CD14-positive monocyte (primary cell): ENCODE measurements at regions not wholly inside any gene's neighbourhood (a gene's known extent, or its start where the extent isn't known, plus 50 kb on each side); places are given as distances from the start of the nearest gene placed in this dataset.

Experiments used
- DNase-seq, 3 donors: peaks; one replicate each; pipeline ENCODE4 v3.0.0-alpha.2; 2011 to 2022
- H2AFZ ChIP-seq: 2 replicates; pipeline ENCODE4 v1.6.0; 2012; ENCODE audit warnings: mild to moderate bottlenecking, low read depth, low read length, inconsistent platforms; ENCODE audit not compliant: insufficient read depth, poor library complexity, severe bottlenecking
- H3K27ac ChIP-seq, 2 donors: 1 replicate in 1 of 2; 2 replicates in 1 of 2; pipeline ENCODE4 v1.5.1; 2012 to 2013; ENCODE audit warnings: low read length in 2 of 2, control low read depth in 1 of 2, inconsistent platforms in 1 of 2, low read depth in 1 of 2, mild to moderate bottlenecking in 1 of 2
- H3K27me3 ChIP-seq, 2 donors: one replicate each; pipeline versions ENCODE4 v1.6.0 to v1.6.1; 2011 to 2013; ENCODE audit warnings: low read length in 2 of 2; ENCODE audit not compliant: control insufficient read depth in 2 of 2, insufficient read depth in 2 of 2
- H3K36me3 ChIP-seq, 2 donors: replicated peaks in 1 of 2; 1 replicate in 1 of 2; 2 replicates in 1 of 2; pipeline versions ENCODE4 v1.5.1 to v1.6.1; 2012 to 2013; ENCODE audit warnings: low read length in 2 of 2, control low read depth in 1 of 2, inconsistent platforms in 1 of 2, mild to moderate bottlenecking in 1 of 2; ENCODE audit not compliant: insufficient read depth in 2 of 2, control insufficient read depth in 1 of 2
- H3K4me1 ChIP-seq, 2 donors: 1 replicate in 1 of 2; 2 replicates in 1 of 2; pipeline versions ENCODE4 v1.5.1 to v1.6.1; 2012 to 2013; ENCODE audit warnings: low read length in 2 of 2, control low read depth in 1 of 2, inconsistent platforms in 1 of 2, mild to moderate bottlenecking in 1 of 2, moderate library complexity in 1 of 2; ENCODE audit not compliant: insufficient read depth in 2 of 2, control insufficient read depth in 1 of 2
- H3K4me2 ChIP-seq: replicated peaks from 2 replicates; pipeline ENCODE3; 2012; ENCODE audit warnings: low read length, moderate library complexity, mild to moderate bottlenecking; ENCODE audit not compliant: poor library complexity, severe bottlenecking; ENCODE audit errors: extremely low read depth
- H3K4me3 ChIP-seq, 3 experiments: fragments of 200-600 bp in 1 of 3; sonication (generic) in 1 of 3; replicated peaks in 1 of 3; 1 replicate in 2 of 3; 2 replicates in 1 of 3; pipeline ENCODE4 v1.5.1; 2011 to 2013; ENCODE audit warnings: low read length in 3 of 3, mild to moderate bottlenecking in 3 of 3, control low read depth in 2 of 3, low read depth in 2 of 3, inconsistent platforms in 1 of 3, moderate library complexity in 1 of 3
- H3K79me2 ChIP-seq: 2 replicates; pipeline ENCODE4 v1.6.0; 2012; ENCODE audit warnings: mild to moderate bottlenecking, control low read depth, inconsistent platforms, low read length, moderate library complexity; ENCODE audit not compliant: insufficient read depth
- H3K9ac ChIP-seq: 2 replicates; pipeline ENCODE4 v1.6.0; 2017; ENCODE audit warnings: low read length, mild to moderate bottlenecking; ENCODE audit not compliant: insufficient read depth, poor library complexity, severe bottlenecking
- H3K9me3 ChIP-seq, 2 donors: replicated peaks in 1 of 2; 1 replicate in 1 of 2; 2 replicates in 1 of 2; pipeline versions ENCODE4 v1.5.1 to v1.6.1; 2012 to 2013; ENCODE audit warnings: low read length in 2 of 2, control low read depth in 1 of 2; ENCODE audit not compliant: control insufficient read depth in 1 of 2, insufficient read depth in 1 of 2
- H4K20me1 ChIP-seq: 2 replicates; pipeline ENCODE4 v1.6.0; 2012; ENCODE audit warnings: mild to moderate bottlenecking, low read length, control low read depth, moderate library complexity; ENCODE audit not compliant: insufficient read depth
- H3K27ac Mint-ChIP-seq, 7 donors: one replicate each; pipeline ENCODE4 v1.8.0; 2020; ENCODE audit warnings: mild to moderate bottlenecking in 7 of 7, mixed read lengths in 7 of 7, moderate library complexity in 6 of 7, inconsistent platforms in 2 of 7
- H3K27me3 Mint-ChIP-seq, 3 donors: one replicate each; pipeline ENCODE4 v1.8.0; 2021 to 2022; ENCODE audit warnings: low read depth in 3 of 3, mild to moderate bottlenecking in 3 of 3, mixed read lengths in 3 of 3, moderate library complexity in 3 of 3, inconsistent platforms in 1 of 3
- H3K36me3 Mint-ChIP-seq, 2 donors: one replicate each; pipeline ENCODE4 v1.8.0; 2020; ENCODE audit warnings: mixed read lengths in 2 of 2, inconsistent platforms in 1 of 2, mild to moderate bottlenecking in 1 of 2
- H3K4me1 Mint-ChIP-seq: one replicate; pipeline ENCODE4 v1.8.0; 2020; ENCODE audit warnings: mild to moderate bottlenecking, mixed read lengths
- H3K4me3 Mint-ChIP-seq, 2 donors: one replicate each; pipeline ENCODE4 v1.8.0; 2020; ENCODE audit warnings: mild to moderate bottlenecking in 2 of 2, mixed read lengths in 2 of 2, moderate library complexity in 1 of 2
- H3K9me3 Mint-ChIP-seq, 7 donors: one replicate each; pipeline ENCODE4 v1.8.0; 2020 to 2022; ENCODE audit warnings: mixed read lengths in 7 of 7, mild to moderate bottlenecking in 6 of 7, moderate library complexity in 6 of 7, inconsistent platforms in 2 of 7
- WGBS: methylation state at CpG from one replicate; pipeline ENCODE4 v1.1.5; 2013; ENCODE audit warnings: missing lambda C conversion rate; ENCODE audit not compliant: insufficient coverage; 5-methylcytosine and 5-hydroxymethylcytosine counted together
- intact Hi-C, 2 donors: fragments of 100-400 bp; cut with micrococcal nuclease; formaldehyde crosslinking; loops; one replicate each; pipeline versions ENCODE4 v1.15.0 to v1.15.1; 2023
- TF ChIP-seq, protein P1 (sequence below): fragments of 200-600 bp; IDR thresholded peaks from one replicate; pipeline ENCODE4 v1.8.0; 2022; ENCODE audit warnings: antibody characterized with exemption, mild to moderate bottlenecking

GRCh38 chr11:87444993-87445392 is 407.3 kb downstream of the TMEM135 start:
- Histone ChIP-seq H4K20me1 (no peaks in the 10 kb centered on the region), H3K4me2 (no peak overlapping the region), H3K27me3 (no peaks in the 10 kb centered on the region), H3K36me3 (no peaks in the 10 kb centered on the region), H3K9ac (no peak overlapping the region), H2AFZ (no peak overlapping the region), H3K27ac (no peak overlapping the region), H3K9me3 (no peaks in the 10 kb centered on the region), H3K4me3 (no peak overlapping the region), H3K4me1 (no peaks in the 10 kb centered on the region), H3K79me2 (no peaks in the 10 kb centered on the region)
- H3K9me3 Mint-ChIP-seq = peaks cover 0 to 5% (median 0%) of the 10 kb centered on the region in 7 donors
- H3K27me3 Mint-ChIP-seq = peaks cover 0 to 2% (median 0%) of the 10 kb centered on the region in 3 donors
- DNase-seq = no peak
- H3K4me3 Mint-ChIP-seq = no peak overlapping the region
- TF ChIP-seq, protein P1, sequence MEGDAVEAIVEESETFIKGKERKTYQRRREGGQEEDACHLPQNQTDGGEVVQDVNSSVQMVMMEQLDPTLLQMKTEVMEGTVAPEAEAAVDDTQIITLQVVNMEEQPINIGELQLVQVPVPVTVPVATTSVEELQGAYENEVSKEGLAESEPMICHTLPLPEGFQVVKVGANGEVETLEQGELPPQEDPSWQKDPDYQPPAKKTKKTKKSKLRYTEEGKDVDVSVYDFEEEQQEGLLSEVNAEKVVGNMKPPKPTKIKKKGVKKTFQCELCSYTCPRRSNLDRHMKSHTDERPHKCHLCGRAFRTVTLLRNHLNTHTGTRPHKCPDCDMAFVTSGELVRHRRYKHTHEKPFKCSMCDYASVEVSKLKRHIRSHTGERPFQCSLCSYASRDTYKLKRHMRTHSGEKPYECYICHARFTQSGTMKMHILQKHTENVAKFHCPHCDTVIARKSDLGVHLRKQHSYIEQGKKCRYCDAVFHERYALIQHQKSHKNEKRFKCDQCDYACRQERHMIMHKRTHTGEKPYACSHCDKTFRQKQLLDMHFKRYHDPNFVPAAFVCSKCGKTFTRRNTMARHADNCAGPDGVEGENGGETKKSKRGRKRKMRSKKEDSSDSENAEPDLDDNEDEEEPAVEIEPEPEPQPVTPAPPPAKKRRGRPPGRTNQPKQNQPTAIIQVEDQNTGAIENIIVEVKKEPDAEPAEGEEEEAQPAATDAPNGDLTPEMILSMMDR = no peak
- H3K27ac Mint-ChIP-seq = no peak overlapping the region
- no peaks in the 10 kb centered on the region for H3K4me1 Mint-ChIP-seq
- WGBS = 83% methylated on average over 1 of the region's 1 CpG
- H3K36me3 Mint-ChIP-seq = no peaks in the 10 kb centered on the region
- intact Hi-C loops = no loop called here

DNA sequence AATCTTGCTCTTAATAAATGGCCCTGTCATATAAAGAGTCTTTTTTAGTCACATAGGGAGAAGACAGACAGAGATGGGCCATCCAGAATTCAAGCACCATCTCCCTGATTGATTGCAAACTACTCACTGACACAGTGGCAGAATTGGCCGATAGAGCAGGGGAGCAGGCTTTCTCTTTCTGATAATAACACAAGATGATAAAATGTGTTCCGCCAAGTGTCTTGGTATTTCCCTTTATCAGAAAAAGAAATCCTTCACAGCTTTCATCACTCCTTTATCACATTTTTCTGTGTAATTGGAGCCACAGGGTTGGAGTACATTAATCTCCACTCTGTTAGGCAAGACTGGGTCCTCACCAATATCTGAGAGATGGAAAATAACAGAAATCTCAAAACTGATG is 406.0 kb downstream of the TMEM135 start:
- TF ChIP-seq, protein P1 = no peak
- no peak for DNase-seq
- Mint-ChIP-seq H3K4me1 (no peaks in the 10 kb centered on the region), H3K27ac (no peak overlapping the region), H3K4me3 (no peak overlapping the region), H3K27me3 (peaks cover 0 to 2% (median 0%) of the 10 kb centered on the region in 3 donors), H3K36me3 (no peaks in the 10 kb centered on the region), H3K9me3 (peaks cover 0 to 5% (median 0%) of the 10 kb centered on the region in 7 donors)
- Histone ChIP-seq H3K4me1 (no peaks in the 10 kb centered on the region), H3K27ac (no peak overlapping the region), H3K9ac (no peak overlapping the region), H4K20me1 (no peaks in the 10 kb centered on the region), H3K79me2 (no peaks in the 10 kb centered on the region), H3K36me3 (no peaks in the 10 kb centered on the region), H3K27me3 (no peaks in the 10 kb centered on the region), H2AFZ (no peak overlapping the region), H3K4me3 (no peak overlapping the region), H3K9me3 (no peaks in the 10 kb centered on the region), H3K4me2 (no peak overlapping the region)
- WGBS = no CpG with 5 or more reads among the region's 2 CpGs
- intact Hi-C loops = no loop called here
